ENCODE measurements at regions not wholly inside any gene's neighbourhood (a gene's known extent, or its start where the extent isn't known, plus 50 kb on each side); places are given as distances from the start of the nearest gene placed in this dataset.

DNA sequence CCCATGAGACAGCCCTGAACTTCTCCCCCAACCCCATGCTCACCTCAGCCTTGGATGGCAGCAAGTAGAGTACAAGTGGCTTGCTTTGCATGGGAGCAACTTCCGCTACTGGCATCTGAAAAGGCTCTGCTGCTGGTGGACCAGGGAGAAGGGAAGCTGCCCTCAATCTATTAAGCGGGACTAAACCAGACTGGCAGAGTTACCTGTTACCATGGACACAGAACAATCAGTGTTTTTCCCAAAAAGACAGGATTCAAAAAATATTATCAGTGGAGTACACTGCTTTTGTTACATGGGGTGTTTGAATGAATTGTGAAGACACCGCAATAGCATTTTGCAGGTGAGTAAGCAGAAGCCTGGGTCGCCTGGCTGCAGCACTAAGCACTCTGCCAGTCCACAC is 631.4 kb upstream of the B3GAT1 start:
- no peaks in the 10 kb centered on the region for H3K4me1 ChIP-seq
- ATAC-seq (no peak), DNase-seq (no peak)
- intact Hi-C loops (cut with DNase I; ENCODE audit: low total_unique reads) = no loop called here
- TF ChIP-seq, protein P1, sequence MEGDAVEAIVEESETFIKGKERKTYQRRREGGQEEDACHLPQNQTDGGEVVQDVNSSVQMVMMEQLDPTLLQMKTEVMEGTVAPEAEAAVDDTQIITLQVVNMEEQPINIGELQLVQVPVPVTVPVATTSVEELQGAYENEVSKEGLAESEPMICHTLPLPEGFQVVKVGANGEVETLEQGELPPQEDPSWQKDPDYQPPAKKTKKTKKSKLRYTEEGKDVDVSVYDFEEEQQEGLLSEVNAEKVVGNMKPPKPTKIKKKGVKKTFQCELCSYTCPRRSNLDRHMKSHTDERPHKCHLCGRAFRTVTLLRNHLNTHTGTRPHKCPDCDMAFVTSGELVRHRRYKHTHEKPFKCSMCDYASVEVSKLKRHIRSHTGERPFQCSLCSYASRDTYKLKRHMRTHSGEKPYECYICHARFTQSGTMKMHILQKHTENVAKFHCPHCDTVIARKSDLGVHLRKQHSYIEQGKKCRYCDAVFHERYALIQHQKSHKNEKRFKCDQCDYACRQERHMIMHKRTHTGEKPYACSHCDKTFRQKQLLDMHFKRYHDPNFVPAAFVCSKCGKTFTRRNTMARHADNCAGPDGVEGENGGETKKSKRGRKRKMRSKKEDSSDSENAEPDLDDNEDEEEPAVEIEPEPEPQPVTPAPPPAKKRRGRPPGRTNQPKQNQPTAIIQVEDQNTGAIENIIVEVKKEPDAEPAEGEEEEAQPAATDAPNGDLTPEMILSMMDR (IDR thresholded peaks at IDR 0.05 in 4 of 5, conservative IDR thresholded peaks at IDR 0.05 in 1 of 5) = no peak
- no peak for TF ChIP-seq POLR2A (IDR thresholded peaks at IDR 0.05)
- in situ Hi-C loops (cut with MboI; ENCODE audit: low sequenced_read_pairs in 4 of 4) = no loop called here
- no peaks in the 10 kb centered on the region for H3K36me3 ChIP-seq
- no peaks in the 10 kb centered on the region for H3K9me3 ChIP-seq
- no peak overlapping the region for H3K4me3 ChIP-seq
- peaks cover 0 to 2% (median 0%) of the 10 kb centered on the region in 3 donors for H3K27me3 ChIP-seq
- no peak overlapping the region for H3K27ac ChIP-seq

DNA sequence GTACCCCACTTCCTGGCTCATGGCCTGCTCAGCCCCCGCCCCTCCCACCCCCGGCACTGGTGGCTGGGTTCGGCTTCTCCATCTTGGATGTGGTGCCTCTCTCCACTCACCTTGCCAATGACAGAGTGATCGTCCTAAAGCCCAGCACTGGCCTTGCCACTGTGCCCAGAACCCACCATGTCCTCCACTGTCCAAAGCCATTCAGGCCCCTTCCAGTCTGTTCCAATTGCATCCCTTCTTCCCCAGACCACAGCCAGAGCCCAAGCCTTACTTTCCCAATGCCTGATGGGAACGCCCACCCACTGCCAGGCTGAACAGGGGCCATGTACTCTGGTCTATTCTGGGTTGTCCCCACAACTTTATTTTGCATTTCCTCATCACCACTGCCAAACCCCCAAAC is 625.8 kb upstream of the B3GAT1 start:
- TF ChIP-seq, protein P1 (IDR thresholded peaks at IDR 0.05 in 4 of 5, conservative IDR thresholded peaks at IDR 0.05 in 1 of 5) = no peak
- no peak for TF ChIP-seq POLR2A (IDR thresholded peaks at IDR 0.05)
- intact Hi-C loops (cut with DNase I; ENCODE audit: low total_unique reads) (no loop called here), in situ Hi-C loops (cut with MboI; ENCODE audit: low sequenced_read_pairs in 4 of 4) (no loop called here)
- ATAC-seq = no peak
- no peaks in the 10 kb centered on the region for H3K36me3 ChIP-seq
- DNase-seq = no peak
- no peaks in the 10 kb centered on the region for H3K4me1 ChIP-seq
- no peak overlapping the region for H3K4me3 ChIP-seq
- H3K27me3 ChIP-seq = peaks cover 0 to 2% (median 0%) of the 10 kb centered on the region in 3 donors
- no peaks in the 10 kb centered on the region for H3K9me3 ChIP-seq
- H3K27ac ChIP-seq = no peak overlapping the region

DNA sequence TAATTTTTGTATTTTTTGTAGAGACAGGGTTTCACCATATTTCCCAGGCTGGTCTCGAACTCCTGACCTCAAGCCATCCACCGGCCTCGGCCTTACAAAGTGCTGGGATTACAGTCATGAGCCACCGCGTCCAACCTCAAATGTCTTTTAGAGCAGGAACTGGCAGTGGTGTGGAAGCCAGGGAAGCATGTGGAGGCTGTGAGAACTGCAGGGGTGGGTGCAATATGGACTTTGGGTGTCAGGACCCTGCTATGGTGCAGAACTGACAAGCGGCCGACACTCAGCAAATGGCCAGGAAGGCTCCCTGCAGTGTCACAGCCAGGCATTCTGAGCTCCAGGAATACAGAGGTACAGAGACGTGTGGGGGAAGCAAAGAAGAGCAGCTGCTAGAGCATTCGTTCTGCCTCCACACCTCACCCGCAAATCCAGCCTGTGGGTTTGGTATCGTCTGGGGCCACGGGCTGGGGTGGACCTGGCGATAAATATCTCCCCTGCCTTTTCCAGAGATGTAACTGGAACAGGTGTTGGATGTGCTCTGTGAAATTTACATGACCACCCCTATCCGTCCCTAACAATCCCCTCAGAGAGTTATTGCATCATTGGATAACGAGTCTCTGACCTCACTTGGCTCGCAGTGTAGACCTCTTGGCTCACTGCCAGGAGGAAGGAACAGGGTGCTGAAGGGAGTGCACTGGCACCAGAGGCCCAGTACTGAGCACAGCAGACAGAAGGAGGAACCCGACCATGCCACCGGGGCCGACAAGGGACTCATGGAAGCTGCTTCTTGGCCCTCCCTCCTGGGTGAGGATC is 624.7 kb upstream of the B3GAT1 start:
- no peaks in the 10 kb centered on the region for H3K36me3 ChIP-seq
- H3K27ac ChIP-seq = no peak overlapping the region
- DNase-seq (no peak), ATAC-seq (no peak)
- H3K9me3 ChIP-seq = no peaks in the 10 kb centered on the region
- H3K4me3 ChIP-seq = no peak overlapping the region
- no peak for TF ChIP-seq POLR2A (IDR thresholded peaks at IDR 0.05)
- TF ChIP-seq, protein P1 (IDR thresholded peaks at IDR 0.05 in 4 of 5, conservative IDR thresholded peaks at IDR 0.05 in 1 of 5) = no peak
- in situ Hi-C loops (cut with MboI; ENCODE audit: low sequenced_read_pairs in 4 of 4) = no loop called here
- H3K27me3 ChIP-seq = peaks cover 0 to 2% (median 0%) of the 10 kb centered on the region in 3 donors
- intact Hi-C loops (cut with DNase I; ENCODE audit: low total_unique reads) = no loop called here
- no peaks in the 10 kb centered on the region for H3K4me1 ChIP-seq

DNA sequence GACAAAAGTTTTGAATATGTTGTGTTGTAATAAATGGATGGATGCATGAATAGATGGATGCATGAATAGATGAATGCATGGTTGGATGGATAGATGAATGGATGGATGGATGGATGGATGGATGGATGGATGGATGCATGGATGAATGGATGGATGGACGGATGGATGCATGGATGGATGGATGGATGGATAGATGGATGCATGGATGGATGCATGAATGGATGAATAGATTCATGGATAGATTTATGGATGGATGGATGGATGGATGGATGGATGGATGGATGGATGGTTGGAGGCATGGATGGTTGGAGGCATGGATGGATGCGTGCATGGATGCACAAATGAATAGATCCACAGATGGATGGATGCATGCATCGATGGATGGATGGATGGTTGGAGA is 623.2 kb upstream of the B3GAT1 start:
- DNase-seq (no peak), ATAC-seq (no peak)
- no peak for TF ChIP-seq POLR2A (IDR thresholded peaks at IDR 0.05)
- TF ChIP-seq, protein P1 (IDR thresholded peaks at IDR 0.05 in 4 of 5, conservative IDR thresholded peaks at IDR 0.05 in 1 of 5) = no peak
- Histone ChIP-seq H3K36me3 (no peaks in the 10 kb centered on the region), H3K27ac (no peak overlapping the region), H3K27me3 (peaks cover 0 to 2% (median 0%) of the 10 kb centered on the region in 3 donors), H3K4me1 (no peaks in the 10 kb centered on the region), H3K4me3 (no peak overlapping the region), H3K9me3 (no peaks in the 10 kb centered on the region)
- intact Hi-C loops (cut with DNase I; ENCODE audit: low total_unique reads) = no loop called here
- in situ Hi-C loops (cut with MboI; ENCODE audit: low sequenced_read_pairs in 4 of 4) = no loop called here
